ENCODE measurements at regions not wholly inside any gene's neighbourhood (a gene's known extent, or its start where the extent isn't known, plus 50 kb on each side); places are given as distances from the start of the nearest gene placed in this dataset.

GRCh38 chr18:73681398-73681797 lies 466.2 kb downstream of the FBXO15 start:
- no peak for TF ChIP-seq POLR2AphosphoS5 (IDR thresholded peaks at IDR 0.05)
- no peak for TF ChIP-seq CTCF (IDR thresholded peaks at IDR 0.05)
- TF ChIP-seq EP300 (IDR thresholded peaks at IDR 0.05): no peak
- TF ChIP-seq POLR2A (IDR thresholded peaks at IDR 0.05): no peak
